GM19438 (cell line): ENCODE measurements at regions not wholly inside any gene's neighbourhood (a gene's known extent, or its start where the extent isn't known, plus 50 kb on each side); places are given as distances from the start of the nearest gene placed in this dataset.

Source experiments
- ATAC-seq: cut with Tn5 transposase; IDR thresholded peaks from one replicate; pipeline ENCODE4 v1.9.1; 2021; ENCODE audit warnings: low read depth; ENCODE audit not compliant: unreplicated experiment

GRCh38 chr1:234718496-234719453 lies 108.8 kb upstream of the IRF2BP2 start:
- no peak for ATAC-seq

GRCh38 chr1:234716908-234717375 lies 107.0 kb upstream of the IRF2BP2 start:
- no peak for ATAC-seq

GRCh38 chr1:234715252-234716014 lies 105.5 kb upstream of the IRF2BP2 start:
- ATAC-seq, result no peak

- ATAC-seq, result no peak
Observed at GRCh38 chr1:234713859-234714258, 103.9 kb upstream of the IRF2BP2 start.

GRCh38 chr1:234713440-234713839 lies 103.5 kb upstream of the IRF2BP2 start:
- ATAC-seq, result no peak

DNA sequence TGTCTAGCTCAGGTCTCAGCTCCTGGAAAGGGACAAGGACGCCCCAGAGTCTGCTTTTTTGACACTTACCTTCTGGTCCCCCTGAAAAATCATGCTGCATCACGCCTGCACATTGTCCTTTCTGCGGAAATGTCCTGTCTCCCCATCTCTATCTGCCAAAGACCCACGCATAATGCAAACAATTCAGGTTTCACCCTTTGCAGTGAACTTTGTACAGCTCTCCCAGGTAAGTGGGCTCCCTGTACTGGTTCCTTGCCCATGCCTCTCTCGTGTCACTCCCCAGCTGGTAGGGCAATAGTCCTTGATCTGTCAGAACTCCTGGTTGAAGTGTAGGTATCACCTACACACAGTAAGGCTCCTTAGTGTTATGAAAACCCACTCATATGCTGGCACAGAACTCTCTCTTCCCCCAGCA lies 102.9 kb upstream of the IRF2BP2 start:
- ATAC-seq, result no peak

- ATAC-seq, result no peak
Observed at GRCh38 chr1:234710936-234711724, 101.2 kb upstream of the IRF2BP2 start.

DNA sequence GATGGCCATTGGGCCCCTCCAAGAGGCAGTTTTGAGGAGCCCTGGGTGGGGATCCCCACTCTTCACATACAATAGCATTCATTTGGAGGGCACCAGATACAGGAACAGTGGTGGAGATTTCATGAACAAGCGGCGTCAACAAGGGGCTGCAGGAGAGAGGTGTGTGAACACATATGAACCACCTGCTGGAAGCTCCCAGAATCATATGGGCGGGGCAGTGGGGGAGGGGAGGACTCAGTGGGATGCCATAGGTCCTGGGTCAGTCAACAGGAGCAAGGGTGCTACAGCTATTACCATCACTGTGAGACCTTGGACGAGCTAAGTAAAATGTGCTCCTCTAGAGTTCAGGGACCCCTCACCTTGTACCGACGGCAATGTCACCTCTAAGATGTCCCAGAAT lies 100.4 kb upstream of the IRF2BP2 start:
- ATAC-seq, result no peak

GRCh38 chr1:234709473-234710228 lies 99.7 kb upstream of the IRF2BP2 start:
- ATAC-seq, result no peak

DNA sequence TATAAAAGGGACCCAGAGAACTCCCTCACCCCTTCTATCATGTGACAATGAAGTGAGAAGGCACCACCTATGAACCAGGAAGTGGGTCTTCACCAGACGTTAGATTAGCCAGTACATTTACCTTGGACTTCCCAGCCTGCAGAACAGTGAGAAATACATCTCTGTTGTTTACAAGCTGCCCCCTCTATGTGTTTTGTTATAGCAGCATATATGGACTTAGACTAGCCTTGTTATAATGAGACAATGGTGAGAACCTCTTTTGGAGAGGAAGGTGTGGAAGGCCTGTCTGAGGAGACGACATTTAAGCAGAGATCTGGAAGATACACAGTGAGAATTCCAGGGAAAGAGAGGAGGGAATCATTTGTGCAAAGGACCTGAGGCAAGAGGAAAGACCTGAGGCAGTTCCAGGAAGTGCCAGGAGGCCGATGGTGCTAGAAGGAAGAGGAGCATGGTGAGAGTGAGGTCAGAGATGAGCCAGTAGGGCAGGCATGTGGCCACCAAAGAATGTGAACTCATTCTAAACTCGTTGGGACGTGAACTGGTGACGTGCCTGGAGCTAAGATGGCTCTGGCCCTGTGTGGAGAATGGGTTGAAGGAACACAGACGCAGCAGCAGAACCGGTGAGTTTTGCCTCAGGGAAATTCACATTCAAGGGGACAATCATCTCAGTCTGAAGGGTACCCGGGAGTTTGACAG lies 98.9 kb upstream of the IRF2BP2 start:
- no peak for ATAC-seq

- no peak for ATAC-seq
Observed at GRCh38 chr1:234707641-234708040, 97.7 kb upstream of the IRF2BP2 start.

- ATAC-seq, result no peak
Observed at GRCh38 chr1:234706931-234707330, 97.0 kb upstream of the IRF2BP2 start.

DNA sequence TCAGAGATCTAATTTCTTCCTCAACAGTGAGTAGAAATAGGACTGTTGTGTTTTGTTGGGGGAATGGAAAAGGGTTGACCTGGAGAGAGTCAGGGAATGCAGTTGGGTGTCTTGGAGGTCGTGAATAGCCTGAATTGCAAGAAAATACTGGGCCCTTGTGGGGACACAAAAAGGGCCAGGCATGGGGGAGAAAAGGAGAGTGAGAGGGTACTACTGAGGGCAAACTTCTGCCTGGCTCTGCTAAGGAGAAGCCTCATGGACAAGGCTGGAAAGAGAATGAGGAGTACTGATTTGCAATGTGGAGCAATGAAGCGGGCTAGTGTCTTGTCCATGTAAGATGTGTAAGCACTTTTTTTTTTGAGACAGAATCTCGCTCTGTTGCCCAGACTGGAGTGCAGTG lies 96.2 kb upstream of the IRF2BP2 start:
- ATAC-seq, result no peak

DNA sequence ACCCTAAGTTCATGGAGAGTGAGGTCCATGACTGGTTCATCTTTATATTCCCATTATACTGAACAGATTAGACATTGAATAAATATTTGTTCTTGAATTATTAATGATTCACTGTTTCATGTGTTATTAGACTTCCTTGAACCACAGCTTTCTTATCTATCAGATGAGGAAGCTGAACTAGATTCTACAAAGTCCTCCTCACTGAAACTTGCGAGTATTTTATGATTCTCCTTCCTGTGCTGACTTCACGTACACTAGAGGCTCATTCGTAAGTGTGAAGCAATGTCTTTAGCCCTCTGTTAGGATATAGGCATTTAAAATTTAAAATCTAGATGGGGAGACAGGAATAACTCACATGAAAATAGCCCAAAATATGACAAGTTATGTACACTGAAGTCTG lies 95.6 kb upstream of the IRF2BP2 start:
- ATAC-seq, result no peak

- ATAC-seq, result no peak
Observed at GRCh38 chr1:234704106-234704887, 94.3 kb upstream of the IRF2BP2 start.

- no peak for ATAC-seq
Observed at GRCh38 chr1:234702342-234703000, 92.5 kb upstream of the IRF2BP2 start.

DNA sequence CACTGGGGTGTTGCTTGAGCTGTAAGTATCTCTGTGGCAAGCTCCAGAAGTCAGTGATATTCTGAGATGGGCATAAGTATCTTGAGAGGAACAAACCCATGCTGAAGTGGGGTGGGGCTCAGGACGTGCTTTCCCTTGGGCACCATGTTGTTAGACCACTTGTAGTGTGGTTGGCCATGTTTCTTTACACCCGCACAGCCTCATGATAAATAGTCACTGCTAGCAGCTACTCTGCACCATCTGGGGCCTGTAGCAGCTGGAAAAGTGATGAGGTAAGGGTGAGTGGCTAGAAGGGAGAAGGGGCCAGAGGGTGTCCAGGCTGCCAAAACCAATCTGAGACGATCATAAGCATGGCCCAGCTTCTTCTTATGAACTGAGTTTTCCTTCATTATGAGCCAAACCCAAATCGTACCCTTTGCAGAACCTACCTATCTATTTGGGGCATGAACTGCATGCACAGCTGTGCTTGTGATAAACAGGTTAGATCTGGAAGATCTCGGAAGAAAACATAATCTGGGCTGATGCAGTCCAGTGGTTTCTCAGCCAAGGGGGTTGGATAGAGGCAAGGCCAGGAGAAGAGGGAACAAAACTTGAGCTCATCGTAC lies 91.9 kb upstream of the IRF2BP2 start:
- ATAC-seq, result no peak
